ENCODE measurements at regions not wholly inside any gene's neighbourhood (a gene's known extent, or its start where the extent isn't known, plus 50 kb on each side); places are given as distances from the start of the nearest gene placed in this dataset.

DNA sequence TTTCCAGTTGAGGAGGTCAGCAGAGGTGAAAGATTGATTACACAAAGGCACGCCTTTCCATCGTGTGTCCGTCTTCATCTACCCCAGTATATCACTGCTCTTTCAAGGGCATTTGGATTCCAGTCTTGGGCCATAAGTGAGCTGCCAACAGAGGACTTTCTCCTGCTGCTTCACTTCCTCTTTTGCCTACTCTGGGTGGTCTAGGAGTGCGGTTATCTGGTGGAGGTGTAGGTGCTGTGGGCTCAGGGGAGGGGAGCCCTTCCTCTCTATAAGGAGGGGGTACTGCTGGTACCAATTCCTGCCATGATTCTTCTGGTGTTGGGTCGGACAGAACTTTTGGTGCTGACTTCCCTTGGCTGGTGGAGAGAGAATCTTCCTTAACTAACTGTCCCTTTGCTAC is 83.1 kb upstream of the VEPH1 start:
- Mint-ChIP-seq H3K36me3 (no peaks in the 10 kb centered on the region), H3K27ac (no peak overlapping the region), H3K9me3 (peaks cover 3% of the 10 kb centered on the region), H3K27me3 (ENCODE audit: insufficient read depth, low read depth) (no peaks in the 10 kb centered on the region), H3K4me3 (no peak overlapping the region), H3K4me1 (peaks cover 12% of the 10 kb centered on the region)
- Histone ChIP-seq H3K36me3 (no peaks in the 10 kb centered on the region), H3K9me3 (ENCODE audit: low read depth) (no peaks in the 10 kb centered on the region), H2AFZ (replicated peaks) (no peak overlapping the region), H3K27me3 (no peaks in the 10 kb centered on the region), H3K27ac (no peak overlapping the region), H3K4me2 (no peak overlapping the region), H3F3A (ENCODE audit: low read depth) (no peaks in the 10 kb centered on the region), H4K20me1 (ENCODE audit: low read depth) (no peaks in the 10 kb centered on the region), H3K4me1 (no peaks in the 10 kb centered on the region), H3K9ac (no peak overlapping the region), H3K4me3 (no peak overlapping the region), H3K79me2 (ENCODE audit: low read depth) (no peaks in the 10 kb centered on the region)
- no peak for DNase-seq (ENCODE audit: low spot score)
- TF ChIP-seq, protein P1, sequence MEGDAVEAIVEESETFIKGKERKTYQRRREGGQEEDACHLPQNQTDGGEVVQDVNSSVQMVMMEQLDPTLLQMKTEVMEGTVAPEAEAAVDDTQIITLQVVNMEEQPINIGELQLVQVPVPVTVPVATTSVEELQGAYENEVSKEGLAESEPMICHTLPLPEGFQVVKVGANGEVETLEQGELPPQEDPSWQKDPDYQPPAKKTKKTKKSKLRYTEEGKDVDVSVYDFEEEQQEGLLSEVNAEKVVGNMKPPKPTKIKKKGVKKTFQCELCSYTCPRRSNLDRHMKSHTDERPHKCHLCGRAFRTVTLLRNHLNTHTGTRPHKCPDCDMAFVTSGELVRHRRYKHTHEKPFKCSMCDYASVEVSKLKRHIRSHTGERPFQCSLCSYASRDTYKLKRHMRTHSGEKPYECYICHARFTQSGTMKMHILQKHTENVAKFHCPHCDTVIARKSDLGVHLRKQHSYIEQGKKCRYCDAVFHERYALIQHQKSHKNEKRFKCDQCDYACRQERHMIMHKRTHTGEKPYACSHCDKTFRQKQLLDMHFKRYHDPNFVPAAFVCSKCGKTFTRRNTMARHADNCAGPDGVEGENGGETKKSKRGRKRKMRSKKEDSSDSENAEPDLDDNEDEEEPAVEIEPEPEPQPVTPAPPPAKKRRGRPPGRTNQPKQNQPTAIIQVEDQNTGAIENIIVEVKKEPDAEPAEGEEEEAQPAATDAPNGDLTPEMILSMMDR (IDR thresholded peaks at IDR 0.05), result no peak
- TF ChIP-seq EZH2phosphoT487 (IDR thresholded peaks at IDR 0.05) (no peak), EZH2 (IDR thresholded peaks at IDR 0.05) (no peak)

GRCh38 chr3:157585386-157585785 is 82.2 kb upstream of the VEPH1 start:
- no peaks in the 10 kb centered on the region for H3K27me3 Mint-ChIP-seq (ENCODE audit: insufficient read depth, low read depth)

GRCh38 chr3:157582637-157582973 is 79.4 kb upstream of the VEPH1 start:
- no peaks in the 10 kb centered on the region for H3K4me1 Mint-ChIP-seq
- no peaks in the 10 kb centered on the region for H3K27me3 Mint-ChIP-seq (ENCODE audit: insufficient read depth, low read depth)
- H3K27me3 ChIP-seq, result no peaks in the 10 kb centered on the region
- H3K36me3 ChIP-seq, result no peaks in the 10 kb centered on the region
- TF ChIP-seq, protein P1 (IDR thresholded peaks at IDR 0.05), result no peak
- TF ChIP-seq EZH2 (IDR thresholded peaks at IDR 0.05), result no peak
- no peak for TF ChIP-seq EZH2phosphoT487 (IDR thresholded peaks at IDR 0.05)
- no peaks in the 10 kb centered on the region for H3K4me1 ChIP-seq
- H3F3A ChIP-seq (ENCODE audit: low read depth), result no peaks in the 10 kb centered on the region
- no peaks in the 10 kb centered on the region for H3K36me3 Mint-ChIP-seq
- H3K79me2 ChIP-seq (ENCODE audit: low read depth), result no peaks in the 10 kb centered on the region
- DNase-seq (ENCODE audit: low spot score), result no peak
- H3K27ac Mint-ChIP-seq, result no peak overlapping the region
- H3K4me3 Mint-ChIP-seq, result no peak overlapping the region
- H4K20me1 ChIP-seq (ENCODE audit: low read depth), result no peaks in the 10 kb centered on the region
- H3K9ac ChIP-seq, result no peak overlapping the region
- no peak overlapping the region for H3K4me2 ChIP-seq
- H3K9me3 ChIP-seq (ENCODE audit: low read depth), result no peaks in the 10 kb centered on the region
- peaks cover 3% of the 10 kb centered on the region for H3K9me3 Mint-ChIP-seq
- no peak overlapping the region for H3K27ac ChIP-seq
- H3K4me3 ChIP-seq, result no peak overlapping the region
- no peak overlapping the region for H2AFZ ChIP-seq (replicated peaks)

More at GRCh38 chr3:157585386-157585785, 82.2 kb upstream of the VEPH1 start:
- H3K36me3 ChIP-seq, result no peaks in the 10 kb centered on the region
- TF ChIP-seq EZH2 (IDR thresholded peaks at IDR 0.05), result no peak
- TF ChIP-seq, protein P1 (IDR thresholded peaks at IDR 0.05), result no peak
- no peak for TF ChIP-seq EZH2phosphoT487 (IDR thresholded peaks at IDR 0.05)
- Mint-ChIP-seq H3K27ac (no peak overlapping the region), H3K36me3 (no peaks in the 10 kb centered on the region), H3K4me3 (no peak overlapping the region), H3K9me3 (peaks cover 3% of the 10 kb centered on the region), H3K4me1 (peaks cover 9% of the 10 kb centered on the region)
- H3K4me3 ChIP-seq, result no peak overlapping the region
- H2AFZ ChIP-seq (replicated peaks), result no peak overlapping the region
- H3K9ac ChIP-seq, result no peak overlapping the region
- no peaks in the 10 kb centered on the region for H3F3A ChIP-seq (ENCODE audit: low read depth)
- H3K9me3 ChIP-seq (ENCODE audit: low read depth), result no peaks in the 10 kb centered on the region
- H4K20me1 ChIP-seq (ENCODE audit: low read depth), result no peaks in the 10 kb centered on the region
- no peaks in the 10 kb centered on the region for H3K79me2 ChIP-seq (ENCODE audit: low read depth)
- DNase-seq (ENCODE audit: low spot score), result no peak
- no peak overlapping the region for H3K4me2 ChIP-seq
- no peaks in the 10 kb centered on the region for H3K27me3 ChIP-seq
- no peak overlapping the region for H3K27ac ChIP-seq
- H3K4me1 ChIP-seq, result no peaks in the 10 kb centered on the region

Measured in neural progenitor cell (in vitro differentiated cells).